ENCODE measurements at regions not wholly inside any gene's neighbourhood (a gene's known extent, or its start where the extent isn't known, plus 50 kb on each side); places are given as distances from the start of the nearest gene placed in this dataset.
A peak's percentile ranks its signal among the peaks of the same experiment; 100 is the strongest.
"Not testable (repeated sequence)": the region's sequence is repeated elsewhere in the genome, so short reads cannot be mapped to it uniquely, and the experiment has no call there.

DNA sequence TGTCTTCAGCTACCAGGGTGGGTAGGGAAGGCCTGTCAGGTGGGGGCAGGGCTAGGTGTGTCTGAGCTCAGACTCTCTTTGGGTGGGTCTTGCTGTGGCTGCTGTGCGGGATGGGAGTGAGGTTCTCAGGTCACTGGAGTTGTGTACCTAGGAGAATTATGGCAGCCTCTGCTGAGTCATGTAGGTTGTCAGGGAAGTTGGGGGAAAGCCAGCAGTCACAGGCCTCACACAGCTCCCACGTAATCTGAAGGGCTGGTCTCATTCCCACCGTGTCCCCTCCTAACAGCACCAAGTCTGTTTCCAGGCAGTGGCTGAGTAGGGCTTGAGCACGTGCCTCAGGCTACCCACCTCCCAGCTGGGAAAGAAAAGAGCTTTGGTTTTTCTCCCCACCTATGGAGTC, 67.0 kb downstream of the CHCHD4 start:
- DNase-seq (ENCODE audit: low spot score) = peak; percentile 49

DNA sequence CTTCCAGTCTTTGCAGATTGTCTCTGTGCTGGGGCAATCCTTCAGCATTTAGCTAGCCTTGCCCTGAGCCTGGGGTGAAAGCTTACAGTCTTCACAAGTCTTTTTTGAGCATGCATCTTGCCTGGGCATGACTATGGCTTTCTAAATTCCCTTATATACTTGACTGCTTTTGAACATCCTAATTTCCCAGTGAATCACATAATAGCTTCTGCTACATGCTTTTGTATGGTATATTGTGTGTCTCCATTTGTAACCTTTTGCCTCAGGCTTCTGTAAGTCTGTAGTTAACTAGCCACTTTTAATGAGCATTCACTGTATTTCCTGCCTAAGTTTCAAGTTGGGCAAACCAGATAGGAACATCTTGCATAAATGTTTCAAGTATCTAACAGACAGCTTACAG, 76.8 kb downstream of the CHCHD4 start:
- no peak for DNase-seq (ENCODE audit: low spot score)

DNA sequence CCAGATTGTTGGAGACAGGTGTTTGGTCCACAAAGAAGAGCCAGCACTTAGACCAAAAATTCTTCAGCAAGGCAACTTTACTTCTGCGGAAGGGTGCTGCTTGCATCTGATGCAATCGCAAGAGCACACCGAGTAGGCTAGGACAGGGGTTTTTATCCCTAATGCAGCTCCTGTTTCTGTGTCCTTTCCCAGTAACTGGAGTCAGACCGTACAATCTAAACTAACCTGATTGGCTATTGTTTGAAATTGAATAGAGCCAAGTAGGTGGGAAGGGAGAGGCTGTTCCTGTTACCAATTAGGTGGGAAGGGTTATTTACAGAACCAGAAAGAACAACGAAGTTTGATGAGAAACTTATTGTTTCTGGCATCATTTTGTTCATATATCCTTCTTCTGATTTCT, 77.6 kb downstream of the CHCHD4 start:
- DNase-seq (ENCODE audit: low spot score) = no peak

DNA sequence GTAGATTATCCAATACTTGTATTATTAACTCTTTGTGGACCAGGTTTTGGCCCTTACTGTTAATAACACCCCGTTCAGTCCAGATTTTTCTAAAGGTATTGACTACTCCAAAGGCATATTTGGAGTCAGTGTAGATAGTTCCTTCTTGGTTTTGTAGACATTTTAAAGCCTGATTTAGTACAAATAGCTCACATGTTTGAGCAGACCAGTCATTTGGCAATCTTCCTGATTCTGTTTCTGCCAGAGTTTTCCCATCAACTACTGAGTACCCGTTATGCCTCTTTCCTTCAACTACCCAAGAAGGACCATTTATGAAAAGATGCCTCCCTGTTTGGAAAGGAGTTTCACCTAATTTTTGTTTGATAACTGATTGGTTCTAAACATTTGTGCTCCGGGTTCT, 82.0 kb downstream of the CHCHD4 start:
- no peak for DNase-seq (ENCODE audit: low spot score)

DNA sequence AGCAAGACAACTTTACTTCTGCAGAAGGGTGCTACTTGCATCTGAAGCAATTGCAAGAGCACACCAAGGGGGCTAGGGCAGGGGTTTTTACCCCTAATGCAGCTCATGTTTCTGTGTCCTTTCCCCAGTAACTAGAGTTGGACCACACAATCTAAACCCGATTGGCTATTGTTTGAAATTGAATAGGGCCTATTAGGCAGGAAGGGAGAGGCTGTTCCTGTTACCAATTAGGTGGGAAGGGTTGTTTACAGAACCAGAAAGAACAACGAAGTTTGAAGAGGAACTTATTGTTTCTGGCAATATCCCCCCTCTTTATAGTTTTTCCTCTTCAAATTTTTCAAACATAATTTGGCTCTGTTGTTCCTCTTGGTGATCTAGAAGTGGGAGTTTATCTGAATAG, 85.5 kb downstream of the CHCHD4 start:
- DNase-seq (ENCODE audit: low spot score) = no peak

DNA sequence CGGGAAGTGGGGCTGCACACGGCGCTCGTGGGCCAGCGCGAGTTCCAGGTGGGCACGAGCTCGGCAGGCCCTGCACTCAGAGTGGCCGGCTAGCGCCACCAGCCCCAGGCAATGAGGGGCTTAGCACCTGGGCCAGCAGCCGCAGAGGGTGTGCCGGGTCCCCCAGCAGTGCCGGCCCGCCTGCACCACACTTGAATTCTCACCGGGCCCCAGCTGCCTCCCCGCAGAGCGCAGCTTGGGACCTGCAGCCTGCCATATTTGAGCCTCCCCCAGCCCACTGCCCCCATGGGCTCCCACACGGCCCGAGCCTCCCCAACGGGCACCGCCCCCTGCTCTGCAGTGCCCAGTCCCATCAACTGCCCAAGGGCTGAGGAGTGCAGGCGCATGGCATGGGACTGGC, 87.5 kb downstream of the CHCHD4 start:
- no peak for DNase-seq (ENCODE audit: low spot score)

DNA sequence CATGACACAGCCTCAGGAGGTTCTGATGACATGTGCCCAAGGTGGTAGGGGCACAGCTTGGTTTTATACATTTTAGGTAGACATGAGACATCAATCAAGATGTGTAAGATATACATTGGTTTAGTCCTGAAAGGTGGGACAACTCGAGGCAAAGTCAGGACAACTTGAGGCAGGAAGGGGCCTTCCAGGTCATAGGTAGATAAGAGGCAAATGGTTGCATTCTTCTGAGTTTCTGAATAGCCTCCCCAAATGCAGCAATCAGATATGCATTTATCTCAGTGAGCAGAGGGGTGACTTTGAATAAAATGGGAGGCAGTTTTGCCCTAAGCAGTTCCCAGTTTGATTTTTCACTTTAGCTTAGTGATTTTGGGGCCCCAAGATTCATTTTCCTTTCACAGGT, 91.6 kb downstream of the CHCHD4 start:
- no peak for DNase-seq (ENCODE audit: low spot score)

DNA sequence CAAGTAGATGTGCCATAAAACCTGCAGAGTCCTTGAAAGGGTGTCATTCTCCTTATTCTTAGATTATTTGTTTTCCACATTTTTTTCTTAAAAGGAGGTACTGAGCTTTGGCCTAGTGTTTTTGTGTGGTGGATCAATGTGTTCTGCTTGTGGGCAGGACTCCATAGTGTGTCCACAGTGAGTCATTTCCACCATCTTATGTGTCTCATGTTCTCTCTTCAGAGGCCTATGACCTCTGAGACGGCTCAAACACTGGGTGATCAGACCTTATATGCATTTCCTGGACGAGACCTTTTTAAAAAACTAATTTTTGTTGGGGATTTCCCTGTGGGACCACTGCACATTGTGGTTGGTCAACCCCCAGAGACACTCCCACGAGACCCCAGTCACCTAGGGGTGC, 93.4 kb downstream of the CHCHD4 start:
- DNase-seq (ENCODE audit: low spot score) = no peak

DNA sequence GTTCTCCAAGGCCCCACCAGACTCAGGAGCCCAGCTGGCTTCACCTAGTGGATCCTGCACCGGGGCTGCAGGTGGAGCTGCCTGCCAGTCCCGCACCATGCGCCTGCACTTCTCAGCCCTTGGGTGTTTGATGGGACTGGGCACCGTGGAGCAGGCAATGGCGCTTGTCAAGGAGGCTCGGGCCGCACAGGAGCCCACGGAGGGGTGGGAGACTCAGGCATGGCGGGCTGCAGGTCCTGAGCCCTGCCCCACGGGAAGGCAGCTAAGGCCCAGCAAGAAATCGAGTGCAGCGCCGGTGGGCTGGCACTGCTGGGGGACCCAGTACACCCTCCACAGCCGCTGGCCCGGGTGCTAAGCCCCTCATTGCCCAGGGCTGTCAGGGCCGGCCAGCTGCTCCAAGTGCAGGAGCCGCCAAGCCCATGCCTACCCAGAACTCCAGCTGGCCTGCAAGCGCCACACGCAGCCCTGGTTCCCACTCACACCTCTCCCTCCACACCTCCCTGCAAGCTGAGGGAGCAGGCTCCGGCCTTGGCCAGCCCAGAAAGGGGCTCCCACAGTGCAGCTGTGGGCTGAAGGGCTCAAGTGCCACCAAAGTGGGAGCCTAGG, 95.2 kb downstream of the CHCHD4 start:
- not testable (repeated sequence) for DNase-seq (ENCODE audit: low spot score)

DNA sequence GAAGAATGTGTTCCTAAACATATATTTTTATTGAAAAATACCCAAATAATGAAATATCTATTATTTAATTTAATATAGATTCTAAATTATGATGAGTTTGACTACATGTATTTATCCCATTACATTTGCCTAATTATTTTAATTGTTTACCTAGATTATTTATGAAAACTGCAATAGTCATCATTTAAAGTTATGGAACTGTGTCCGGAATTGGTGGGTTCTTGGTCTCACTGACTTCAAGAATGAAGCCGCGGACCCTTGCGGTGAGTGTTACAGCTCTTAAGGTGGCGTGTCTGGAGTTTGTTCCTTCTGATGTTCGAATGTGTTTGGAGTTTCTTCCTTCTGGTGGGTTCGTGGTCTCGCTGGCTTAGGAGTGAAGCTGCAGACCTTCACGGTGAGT, 96.5 kb downstream of the CHCHD4 start:
- DNase-seq (ENCODE audit: low spot score) = not testable (repeated sequence)

DNA sequence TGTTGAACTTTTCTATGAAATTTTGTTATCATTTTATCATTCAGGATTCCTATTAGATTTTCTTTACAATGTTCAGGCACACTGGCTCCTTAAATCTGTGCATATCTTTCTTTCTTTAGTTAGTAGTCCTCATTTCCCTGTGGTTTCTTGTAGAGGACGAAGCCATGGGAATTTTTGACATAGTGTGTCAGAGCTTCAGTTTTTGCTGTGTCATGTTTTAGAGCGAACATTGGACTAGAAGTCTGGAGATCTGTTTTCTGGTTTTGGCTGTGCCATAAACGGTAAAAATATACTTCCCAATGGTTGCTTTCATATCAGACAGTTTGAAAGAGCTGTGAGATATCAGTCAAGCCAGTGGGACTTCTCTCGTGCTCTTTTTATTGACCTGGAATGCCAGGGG, 105.2 kb downstream of the CHCHD4 start:
- DNase-seq (ENCODE audit: low spot score) = peak; percentile 23

DNA sequence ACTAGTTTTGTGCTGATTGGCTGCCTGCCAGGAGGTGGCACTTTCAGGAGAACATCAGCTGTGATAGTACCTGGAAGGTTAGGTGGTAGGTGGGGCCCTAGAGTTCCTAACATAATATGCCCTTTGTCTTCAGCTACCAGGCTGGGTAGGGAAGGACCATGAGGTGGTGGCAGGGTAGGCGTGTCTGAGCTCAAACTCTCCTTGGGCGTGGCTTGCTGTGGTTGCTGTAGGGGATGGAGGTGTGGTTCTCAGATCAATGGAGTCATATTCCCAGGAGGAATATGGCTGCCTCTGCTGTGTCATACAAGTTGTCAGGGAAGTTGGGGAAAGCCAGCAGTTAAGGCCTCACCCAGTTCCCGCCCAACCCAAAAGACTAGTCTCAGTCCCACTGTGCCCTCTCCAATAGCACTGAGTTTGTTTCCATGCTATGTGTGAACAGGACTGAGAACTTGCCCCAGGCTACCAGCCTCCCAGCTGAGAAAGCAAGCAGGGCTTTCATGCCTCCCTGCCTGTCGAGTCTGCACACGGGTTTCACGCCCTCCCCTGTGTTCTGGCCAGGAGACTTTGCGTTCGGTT, 107.7 kb downstream of the CHCHD4 start:
- peak; percentile 33 for DNase-seq (ENCODE audit: low spot score)

DNA sequence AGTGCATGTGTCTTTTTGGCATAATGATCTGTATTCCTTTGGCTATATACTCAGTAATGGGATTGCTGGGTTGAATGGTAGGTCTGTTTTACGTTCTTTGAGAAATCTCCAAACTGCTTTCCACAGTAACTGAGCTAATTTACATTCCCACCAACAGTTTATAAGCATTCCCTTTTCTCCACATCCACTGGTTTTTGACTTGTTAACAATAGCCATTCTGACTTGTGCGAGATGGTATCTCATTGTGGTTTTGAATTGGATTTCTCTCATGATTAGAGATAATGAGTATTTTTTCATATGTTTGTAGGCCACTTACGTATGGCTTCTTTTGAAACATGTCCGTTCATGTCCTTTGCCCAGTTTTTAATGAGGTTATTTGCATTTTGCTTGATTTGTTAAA, 117.7 kb downstream of the CHCHD4 start:
- DNase-seq (ENCODE audit: low spot score) = no peak

DNA sequence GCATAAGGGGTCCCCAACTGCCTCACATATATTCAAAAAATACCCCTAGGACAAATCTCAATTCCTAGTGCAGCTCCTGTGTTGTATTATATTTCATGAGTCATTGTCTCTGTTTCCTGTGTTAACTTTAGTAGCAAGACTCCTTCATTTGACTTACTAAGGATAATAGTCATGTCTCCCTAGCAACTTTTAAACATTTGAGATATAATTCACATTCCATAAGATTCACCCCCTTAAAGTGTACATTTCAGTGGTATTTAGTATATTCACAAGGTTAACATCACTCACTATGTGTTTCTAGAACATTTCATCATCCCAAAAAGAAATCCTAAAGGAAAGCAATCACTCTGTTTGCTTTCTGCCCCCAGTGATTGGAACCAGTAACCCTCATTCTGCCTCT, 121.3 kb upstream of the WNT7A start:
- no peak for DNase-seq (ENCODE audit: low spot score)

DNA sequence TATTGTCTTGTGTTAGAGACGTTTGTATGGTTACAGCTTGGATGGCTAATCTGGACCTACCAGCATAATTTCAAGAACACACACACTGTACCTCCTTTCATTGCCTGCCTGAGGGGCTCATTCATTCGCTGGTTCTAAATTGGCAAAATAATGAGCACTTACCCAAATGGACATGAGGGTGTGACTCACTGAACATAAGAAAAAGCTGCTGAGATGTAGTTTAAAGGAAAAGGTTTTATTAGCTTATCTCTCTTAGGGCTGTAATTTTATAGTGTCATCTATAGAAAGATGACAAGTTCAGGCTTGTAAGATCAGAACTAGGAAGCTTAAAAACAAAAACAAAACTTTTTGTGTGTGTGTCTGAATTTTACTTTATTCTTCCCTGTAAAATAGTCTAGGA, 120.7 kb upstream of the WNT7A start:
- no peak for DNase-seq (ENCODE audit: low spot score)

DNA sequence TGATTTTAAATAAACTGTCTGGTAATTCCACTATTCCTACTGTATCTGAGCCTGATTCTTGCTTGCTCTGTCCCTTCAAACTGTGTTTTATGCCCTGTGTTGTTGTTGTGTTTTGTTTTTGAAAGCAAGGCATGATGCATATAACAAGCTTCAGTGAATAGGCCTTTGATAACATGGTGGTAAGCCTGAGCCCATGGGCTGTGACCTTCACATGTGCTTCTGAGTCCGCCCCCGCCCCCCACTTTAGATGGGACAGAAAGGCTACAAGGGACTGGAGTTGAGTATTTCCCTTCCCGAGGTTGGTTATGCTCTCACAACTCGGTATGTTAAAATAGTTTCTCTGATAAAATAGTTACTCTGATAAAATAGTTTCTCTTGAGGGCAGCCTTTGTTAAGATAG, 119.0 kb upstream of the WNT7A start:
- DNase-seq (ENCODE audit: low spot score) = no peak

DNA sequence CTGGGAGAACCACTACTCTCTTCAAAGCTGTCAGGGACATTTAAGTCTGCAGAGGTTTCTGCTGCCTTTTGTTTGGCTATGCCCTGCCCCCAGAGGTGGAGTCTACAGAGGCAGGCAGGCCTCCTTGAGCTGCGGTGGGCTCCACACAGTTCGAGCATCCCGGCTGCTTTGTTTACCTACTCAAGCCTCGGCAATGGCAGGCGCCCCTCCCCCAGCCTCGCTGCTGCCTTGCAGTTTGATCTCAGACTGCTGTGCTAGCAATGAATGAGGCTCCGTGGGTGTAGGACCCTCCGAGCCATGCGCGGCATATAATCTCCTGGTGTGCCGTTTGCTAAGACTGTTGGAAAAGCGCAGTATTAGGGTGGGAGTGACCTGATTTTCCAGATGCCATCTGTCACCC, 115.3 kb upstream of the WNT7A start:
- not testable (repeated sequence) for DNase-seq (ENCODE audit: low spot score)

DNA sequence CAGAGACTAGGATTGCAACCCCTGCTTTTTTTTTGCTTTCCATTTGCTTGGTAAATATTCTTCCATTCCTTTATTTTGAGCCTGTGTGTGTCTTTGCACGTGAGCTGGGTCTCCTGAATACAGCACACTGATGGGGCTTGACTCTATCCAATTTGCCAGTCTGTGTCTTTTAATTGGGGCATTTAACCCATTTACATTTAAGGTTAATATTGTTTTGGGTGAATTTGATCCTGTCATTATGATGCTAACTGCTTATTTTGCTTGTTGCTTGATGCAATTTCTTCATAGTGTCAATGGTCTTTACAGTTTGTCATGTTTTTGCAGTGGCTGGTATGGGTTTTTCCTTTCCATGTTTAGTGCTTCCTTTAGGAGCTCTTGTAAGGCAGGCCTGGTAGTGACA, 109.1 kb upstream of the WNT7A start:
- not testable (repeated sequence) for DNase-seq (ENCODE audit: low spot score)

DNA sequence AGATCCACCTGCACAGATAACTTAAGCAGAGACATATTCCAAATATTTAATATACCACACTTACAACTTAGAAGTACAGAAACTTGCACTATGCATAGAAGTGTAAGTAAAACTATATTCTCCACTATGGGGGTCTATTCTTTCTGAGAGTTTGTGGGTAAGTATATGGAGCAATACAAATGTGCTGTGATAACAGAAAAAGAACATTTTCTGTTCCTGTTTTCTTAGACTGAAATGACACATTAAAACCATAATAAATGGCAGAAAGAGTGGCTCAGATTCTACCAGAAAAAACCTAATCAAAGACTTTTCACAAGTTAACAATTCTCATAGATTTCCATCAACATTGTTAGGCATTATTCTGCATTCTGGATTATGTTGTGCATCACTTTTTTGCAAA, 96.6 kb upstream of the WNT7A start:
- no peak for DNase-seq (ENCODE audit: low spot score)

DNA sequence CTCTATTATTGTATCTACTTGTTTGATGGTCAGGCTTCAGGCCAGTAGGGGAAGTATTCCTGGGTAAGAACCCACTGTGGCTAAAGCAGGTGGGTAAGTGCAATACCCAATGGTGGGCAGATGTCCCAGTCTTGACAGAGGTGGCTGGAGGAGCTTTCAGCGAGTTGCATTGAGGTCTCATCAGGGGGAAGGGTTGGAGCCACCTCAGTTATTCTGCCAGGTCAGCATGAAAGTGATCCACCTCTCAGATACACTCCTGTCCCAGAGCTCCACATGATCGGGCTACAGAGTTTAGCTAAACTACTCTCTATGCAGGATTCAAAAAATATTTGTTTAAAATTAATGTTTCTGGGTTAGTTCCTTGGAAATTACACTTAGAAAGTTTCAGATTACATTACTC, 95.8 kb upstream of the WNT7A start:
- no peak for DNase-seq (ENCODE audit: low spot score)

DNA sequence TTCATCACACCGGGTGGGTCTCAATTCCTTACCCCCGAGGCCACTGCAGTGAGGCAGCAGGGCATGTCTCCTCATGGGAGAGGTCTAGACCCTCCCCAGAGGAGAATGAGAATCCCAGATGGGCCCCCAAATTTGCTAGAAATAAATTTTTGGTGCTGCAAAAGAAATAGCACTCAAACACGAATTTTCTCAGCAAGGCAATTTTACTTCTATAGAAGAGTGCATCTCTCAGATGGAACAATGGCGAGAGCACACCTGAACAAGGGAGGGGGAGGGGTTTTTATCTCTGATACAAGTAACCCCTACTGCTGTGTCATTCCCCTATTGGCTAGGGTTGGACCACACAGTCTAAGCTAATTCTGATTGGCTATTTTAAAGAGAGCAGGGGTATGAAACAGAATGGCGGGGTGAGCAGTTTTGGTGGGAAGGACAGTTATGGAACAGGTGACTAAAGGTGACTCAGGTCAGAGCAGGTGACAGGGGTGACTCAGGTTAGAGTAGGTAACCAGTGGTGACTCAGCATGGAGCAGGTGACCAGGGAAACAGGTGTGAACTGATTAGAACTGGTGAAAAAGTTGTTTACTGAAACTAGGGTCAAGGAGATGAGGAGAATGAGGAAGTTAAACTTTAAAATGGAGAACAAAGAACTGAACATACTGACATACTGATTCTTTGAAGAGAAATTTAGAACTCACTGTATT, 93.0 kb upstream of the WNT7A start:
- DNase-seq (ENCODE audit: low spot score) = no peak

DNA sequence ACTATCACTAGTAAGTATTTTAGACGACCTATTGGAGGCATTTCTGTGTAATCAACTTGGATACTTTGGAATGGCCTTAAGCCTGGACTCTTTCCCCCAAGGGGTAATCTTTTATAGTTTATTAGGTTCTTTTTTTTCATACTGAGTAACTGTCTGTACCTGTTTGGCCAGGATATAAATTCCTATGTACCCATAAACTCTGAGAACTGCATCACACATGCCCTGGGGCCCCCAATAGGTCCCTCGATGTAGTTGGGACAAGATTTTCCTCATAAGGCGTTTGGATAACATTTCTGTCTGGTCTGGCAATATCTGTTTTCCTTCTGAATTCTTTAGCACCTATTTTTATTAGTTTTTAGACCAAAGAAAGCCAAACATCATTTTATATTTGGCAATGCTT, 86.4 kb upstream of the WNT7A start:
- no peak for DNase-seq (ENCODE audit: low spot score)

DNA sequence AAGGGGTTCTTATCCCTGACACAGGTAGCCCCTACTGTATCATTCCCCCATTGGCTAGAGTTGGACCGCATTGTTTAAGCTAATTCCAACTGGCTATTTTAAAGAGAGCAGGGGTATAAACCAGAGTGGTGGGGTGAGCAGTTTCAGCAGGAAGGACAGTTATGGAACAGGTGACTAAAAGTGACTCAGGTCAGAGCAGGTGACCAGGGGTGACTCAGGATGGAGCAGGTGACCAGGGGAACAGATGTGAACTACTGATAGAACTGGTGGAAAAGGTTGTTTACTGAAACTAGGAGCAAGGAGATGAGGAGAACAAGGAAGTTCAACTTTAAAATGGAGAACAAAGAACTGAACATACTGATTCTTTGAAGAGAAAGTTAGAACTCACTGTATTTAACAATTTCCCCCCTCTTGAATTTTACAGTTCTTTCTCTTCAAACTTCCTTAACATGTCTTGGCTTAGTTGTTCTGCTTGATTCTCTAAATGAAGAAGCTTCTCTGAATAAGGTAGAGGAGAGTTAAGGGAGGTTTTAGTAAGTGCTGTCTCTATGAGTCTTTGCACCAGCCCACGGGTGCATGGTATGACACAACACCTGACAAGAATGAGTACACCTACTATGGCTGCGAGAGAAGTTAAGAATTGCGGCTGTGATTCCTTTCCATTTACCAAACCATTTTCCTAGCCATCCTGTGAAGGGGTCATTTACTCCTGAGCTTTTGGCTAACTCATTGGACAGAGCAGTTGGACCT, 83.4 kb upstream of the WNT7A start:
- no peak for DNase-seq (ENCODE audit: low spot score)
